H9 (cell line): ENCODE measurements at regions not wholly inside any gene's neighbourhood (a gene's known extent, or its start where the extent isn't known, plus 50 kb on each side); places are given as distances from the start of the nearest gene placed in this dataset.

Experiments used
- DNase-seq: peaks from one replicate; pipeline ENCODE4 v3.0.0-alpha.2; 2017
- H2AFZ ChIP-seq: one replicate; pipeline ENCODE4 v1.6.1; 2013; ENCODE audit warnings: mild to moderate bottlenecking, low read length, control low read depth, moderate library complexity
- H2AK5ac ChIP-seq: 2 replicates; pipeline ENCODE4 v1.6.1; 2013; ENCODE audit warnings: low read length, control low read depth, mixed read lengths; ENCODE audit not compliant: insufficient read length
- H2BK120ac ChIP-seq: one replicate; pipeline ENCODE4 v1.6.1; 2013; ENCODE audit warnings: low read depth, mild to moderate bottlenecking, low read length, control low read depth, inconsistent platforms; ENCODE audit not compliant: poor library complexity, severe bottlenecking
- H2BK12ac ChIP-seq: 2 replicates; pipeline ENCODE4 v1.6.1; 2013; ENCODE audit warnings: low read length, control low read depth, mixed read lengths, low read depth; ENCODE audit not compliant: insufficient read length
- H2BK15ac ChIP-seq: 2 replicates; pipeline ENCODE4 v1.6.1; 2013; ENCODE audit warnings: low read depth, low read length, control low read depth
- H2BK20ac ChIP-seq: one replicate; pipeline ENCODE4 v1.6.1; 2013; ENCODE audit warnings: low read depth, mild to moderate bottlenecking, low read length, control low read depth, inconsistent platforms; ENCODE audit not compliant: poor library complexity, severe bottlenecking
- H2BK5ac ChIP-seq: 2 replicates; pipeline ENCODE4 v1.6.1; 2013; ENCODE audit warnings: low read length, control low read depth, mixed read lengths; ENCODE audit not compliant: insufficient read length
- H3K14ac ChIP-seq: 2 replicates; pipeline ENCODE4 v1.6.1; 2013; ENCODE audit warnings: low read length, control low read depth; ENCODE audit not compliant: insufficient read depth
- H3K18ac ChIP-seq: 2 replicates; pipeline ENCODE4 v1.6.1; 2013; ENCODE audit warnings: low read depth, mild to moderate bottlenecking, mixed read lengths, low read length, control low read depth; ENCODE audit not compliant: insufficient read length
- H3K23ac ChIP-seq: 2 replicates; pipeline ENCODE4 v1.6.1; 2013; ENCODE audit warnings: low read length, control low read depth, mixed read lengths, low read depth; ENCODE audit not compliant: insufficient read length
- H3K23me2 ChIP-seq: 2 replicates; pipeline ENCODE4 v1.6.1; 2013; ENCODE audit warnings: low read depth, mild to moderate bottlenecking, mixed read lengths, low read length, control low read depth; ENCODE audit not compliant: insufficient read length, poor library complexity, severe bottlenecking
- H3K27ac ChIP-seq: 2 replicates; pipeline ENCODE4 v1.5.1; 2013; ENCODE audit warnings: low read length, control low read depth, mixed read lengths, low read depth; ENCODE audit not compliant: insufficient read length
- H3K27me3 ChIP-seq: 2 replicates; pipeline ENCODE4 v1.6.1; 2013; ENCODE audit warnings: low read length, control low read depth, inconsistent platforms; ENCODE audit not compliant: insufficient read depth
- H3K4ac ChIP-seq: 2 replicates; pipeline ENCODE4 v1.6.1; 2013; ENCODE audit warnings: low read depth, mild to moderate bottlenecking, control low read depth, inconsistent platforms, low read length, moderate library complexity
- H3K4me1 ChIP-seq: 2 replicates; pipeline ENCODE4 v1.6.1; 2013; ENCODE audit warnings: low read length, control low read depth, inconsistent platforms; ENCODE audit not compliant: insufficient read depth
- H3K4me2 ChIP-seq: 2 replicates; pipeline ENCODE4 v1.6.1; 2013; ENCODE audit warnings: low read length, control low read depth, mixed read lengths; ENCODE audit not compliant: insufficient read length, insufficient read depth
- H3K56ac ChIP-seq: 2 replicates; pipeline ENCODE4 v1.6.1; 2013; ENCODE audit warnings: low read depth, mild to moderate bottlenecking, mixed read lengths, low read length, control low read depth; ENCODE audit not compliant: insufficient read length
- H3K79me1 ChIP-seq: 2 replicates; pipeline ENCODE4 v1.6.1; 2013; ENCODE audit warnings: low read depth, mild to moderate bottlenecking, moderate library complexity, low read length, control low read depth, inconsistent platforms; ENCODE audit not compliant: insufficient read depth, poor library complexity, severe bottlenecking
- H3K79me2 ChIP-seq: 2 replicates; pipeline ENCODE4 v1.6.1; 2013; ENCODE audit warnings: low read length, control low read depth, inconsistent platforms; ENCODE audit not compliant: insufficient read depth
- H3K9ac ChIP-seq: 2 replicates; pipeline ENCODE4 v1.6.1; 2013; ENCODE audit warnings: low read length, control low read depth, mixed read lengths; ENCODE audit not compliant: insufficient read length; ENCODE audit errors: extremely low read depth
- H3K9me3 ChIP-seq: one replicate; pipeline ENCODE4 v1.6.1; 2013; ENCODE audit warnings: low read depth, low read length, inconsistent platforms; ENCODE audit not compliant: control insufficient read depth
- H3T11ph ChIP-seq: one replicate; pipeline ENCODE4 v1.6.1; 2013; ENCODE audit warnings: mild to moderate bottlenecking, low read length, control low read depth, inconsistent platforms
- H4K20me1 ChIP-seq: one replicate; pipeline ENCODE4 v1.6.1; 2013; ENCODE audit not compliant: control insufficient read depth, insufficient read length, insufficient read depth
- H4K5ac ChIP-seq: 2 replicates; pipeline ENCODE4 v1.6.1; 2013; ENCODE audit warnings: low read depth, mild to moderate bottlenecking, mixed read lengths, low read length, control low read depth; ENCODE audit not compliant: insufficient read length
- H4K8ac ChIP-seq: replicated peaks from 2 replicates; pipeline ENCODE4 v1.6.1; 2013; ENCODE audit warnings: low read length, control low read depth, mixed read lengths, low read depth; ENCODE audit not compliant: insufficient read length
- H4K91ac ChIP-seq: 2 replicates; pipeline ENCODE4 v1.6.1; 2013; ENCODE audit warnings: low read depth, mild to moderate bottlenecking, moderate library complexity, mixed read lengths, low read length, control low read depth; ENCODE audit not compliant: insufficient read length
- H3K27ac Mint-ChIP-seq, 3 experiments: 2 replicates in 2 of 3; 3 replicates in 1 of 3; pipeline ENCODE4 v1.8.0; 2020 to 2021; ENCODE audit warnings: mixed read lengths in 3 of 3, mild to moderate bottlenecking in 1 of 3, moderate library complexity in 1 of 3
- H3K27me3 Mint-ChIP-seq: 2 replicates; pipeline ENCODE4 v1.8.0; 2021; ENCODE audit warnings: low read depth, mild to moderate bottlenecking, moderate library complexity, mixed read lengths
- H3K36me3 Mint-ChIP-seq, 3 experiments: 2 replicates in 2 of 3; 3 replicates in 1 of 3; pipeline ENCODE4 v1.8.0; 2020 to 2021; ENCODE audit warnings: low read depth in 3 of 3, mixed read lengths in 3 of 3; ENCODE audit not compliant: insufficient read depth in 1 of 3
- H3K4me1 Mint-ChIP-seq, 2 experiments: 2 replicates each; pipeline ENCODE4 v1.8.0; 2020; ENCODE audit warnings: mixed read lengths in 2 of 2
- H3K4me3 Mint-ChIP-seq, 2 experiments: 2 replicates in 1 of 2; 3 replicates in 1 of 2; pipeline ENCODE4 v1.8.0; 2020 to 2021; ENCODE audit warnings: mild to moderate bottlenecking in 2 of 2, mixed read lengths in 2 of 2, moderate library complexity in 1 of 2
- H3K9me3 Mint-ChIP-seq, 2 experiments: 2 replicates in 1 of 2; 3 replicates in 1 of 2; pipeline ENCODE4 v1.8.0; 2020; ENCODE audit warnings: mild to moderate bottlenecking in 2 of 2, mixed read lengths in 2 of 2, moderate library complexity in 1 of 2
- TF ChIP-seq, protein P1 (sequence below): fragments of 200-600 bp; sonication (generic); conservative IDR thresholded peaks from 3 replicates; pipeline ENCODE4 v1.8.0; 2021; ENCODE audit warnings: antibody characterized with exemption, mild to moderate bottlenecking

DNA sequence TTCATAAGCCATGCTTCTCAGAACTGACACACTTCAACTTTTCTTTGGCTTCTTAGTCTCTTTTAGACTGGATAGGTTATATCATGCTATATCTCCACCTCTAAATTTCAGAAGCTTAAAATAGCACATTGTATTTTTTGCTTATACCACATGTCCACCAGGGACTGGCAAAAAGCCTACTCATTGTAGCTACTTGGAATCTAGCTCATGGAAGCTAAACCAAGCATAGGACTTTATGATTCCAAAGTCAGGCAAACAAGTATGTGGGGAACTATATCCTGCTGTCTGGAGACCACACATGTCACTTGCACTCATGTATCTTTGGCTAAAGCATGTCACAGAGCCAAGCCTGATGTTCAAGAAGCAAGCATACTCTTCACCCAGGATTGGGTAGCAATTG, 245.0 kb upstream of the RASGRP1 start:
- Histone ChIP-seq H3K27ac (no peak overlapping the region), H2BK15ac (no peak overlapping the region), H3K23ac (no peak overlapping the region), H3K9ac (no peak overlapping the region), H3K27me3 (no peaks in the 10 kb centered on the region), H3K18ac (no peak overlapping the region), H3K4ac (no peak overlapping the region), H4K91ac (no peak overlapping the region), H4K5ac (no peak overlapping the region), H3K14ac (no peak overlapping the region), H2BK120ac (no peak overlapping the region), H2BK12ac (no peak overlapping the region), H4K20me1 (peaks cover 3% of the 10 kb centered on the region), H2BK5ac (no peak overlapping the region), H2AFZ (no peak overlapping the region), H3K79me2 (no peaks in the 10 kb centered on the region), H3T11ph (no peak overlapping the region), H3K4me1 (no peaks in the 10 kb centered on the region), H3K9me3 (no peaks in the 10 kb centered on the region), H2AK5ac (no peak overlapping the region), H4K8ac (no peak overlapping the region), H3K56ac (no peak overlapping the region), H3K79me1 (no peaks in the 10 kb centered on the region), H3K23me2 (no peaks in the 10 kb centered on the region), H3K4me2 (no peak overlapping the region), H2BK20ac (no peak overlapping the region)
- H3K27ac Mint-ChIP-seq: no peak overlapping the region
- no peak overlapping the region for H3K4me3 Mint-ChIP-seq
- TF ChIP-seq, protein P1, sequence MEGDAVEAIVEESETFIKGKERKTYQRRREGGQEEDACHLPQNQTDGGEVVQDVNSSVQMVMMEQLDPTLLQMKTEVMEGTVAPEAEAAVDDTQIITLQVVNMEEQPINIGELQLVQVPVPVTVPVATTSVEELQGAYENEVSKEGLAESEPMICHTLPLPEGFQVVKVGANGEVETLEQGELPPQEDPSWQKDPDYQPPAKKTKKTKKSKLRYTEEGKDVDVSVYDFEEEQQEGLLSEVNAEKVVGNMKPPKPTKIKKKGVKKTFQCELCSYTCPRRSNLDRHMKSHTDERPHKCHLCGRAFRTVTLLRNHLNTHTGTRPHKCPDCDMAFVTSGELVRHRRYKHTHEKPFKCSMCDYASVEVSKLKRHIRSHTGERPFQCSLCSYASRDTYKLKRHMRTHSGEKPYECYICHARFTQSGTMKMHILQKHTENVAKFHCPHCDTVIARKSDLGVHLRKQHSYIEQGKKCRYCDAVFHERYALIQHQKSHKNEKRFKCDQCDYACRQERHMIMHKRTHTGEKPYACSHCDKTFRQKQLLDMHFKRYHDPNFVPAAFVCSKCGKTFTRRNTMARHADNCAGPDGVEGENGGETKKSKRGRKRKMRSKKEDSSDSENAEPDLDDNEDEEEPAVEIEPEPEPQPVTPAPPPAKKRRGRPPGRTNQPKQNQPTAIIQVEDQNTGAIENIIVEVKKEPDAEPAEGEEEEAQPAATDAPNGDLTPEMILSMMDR: no peak
- no peaks in the 10 kb centered on the region for H3K36me3 Mint-ChIP-seq
- no peaks in the 10 kb centered on the region for H3K27me3 Mint-ChIP-seq
- 0 out of 4 replicates have a peak, but pooled peaks cover 0 to 3% of the 10 kb centered on the region in 2 experiments for H3K4me1 Mint-ChIP-seq
- DNase-seq: no peak
- H3K9me3 Mint-ChIP-seq: no peaks in the 10 kb centered on the region
